Mammary epithelial cell (primary cell): ENCODE measurements at regions not wholly inside any gene's neighbourhood (a gene's known extent, or its start where the extent isn't known, plus 50 kb on each side); places are given as distances from the start of the nearest gene placed in this dataset.

ENCODE experiments used
- CTCF ChIP-seq, 2 donors: IDR thresholded peaks in 1 of 2; conservative IDR thresholded peaks in 1 of 2; 2 replicates each; pipeline ENCODE4 v1.5.1; 2011 to 2012; ENCODE audit warnings: inconsistent platforms in 2 of 2, low read length in 2 of 2, mild to moderate bottlenecking in 2 of 2, control low read depth in 1 of 2, low read depth in 1 of 2; ENCODE audit not compliant: insufficient read depth in 1 of 2; ENCODE audit errors: extremely low read depth in 1 of 2
- EZH2 ChIP-seq: IDR thresholded peaks from 2 replicates; pipeline ENCODE4 v1.6.1; 2012; ENCODE audit warnings: low read length, inconsistent platforms, borderline replicate concordance

- TF ChIP-seq CTCF (conservative IDR thresholded peaks at IDR 0.05 in 1 of 2, IDR thresholded peaks at IDR 0.05 in 1 of 2; ENCODE audit: extremely low read depth in 1 of 2, insufficient read depth in 1 of 2, low read depth in 1 of 2, low read length in 2 of 2): no peak
- TF ChIP-seq EZH2: no peak
These were observed 70.6 kb upstream of the TOX3 start for GRCh38 chr16:52617591-52617990.
